WTC11 (cell line): ENCODE measurements at regions not wholly inside any gene's neighbourhood (a gene's known extent, or its start where the extent isn't known, plus 50 kb on each side); places are given as distances from the start of the nearest gene placed in this dataset.

Experiments
- ATAC-seq: fragments of 200-7000 bp; cut with Tn5 transposase; 2 replicates; pipeline ENCODE4 v1.10.0; 2021; ENCODE audit warnings: mild to moderate bottlenecking, moderate library complexity
- CTCF ChIA-PET: fragments of 300-600 bp; sonication (Branson Sonifier 250); formaldehyde crosslinking; loops from one replicate; lab custom pipeline; 2021; ENCODE audit warnings: antibody characterized with exemption; lab: Charles Lee
- POLR2A ChIA-PET: fragments of 350-600 bp; sonication (Branson Sonifier 250); formaldehyde crosslinking; loops from one replicate; lab custom pipeline; 2021; ENCODE audit warnings: antibody characterized with exemption; lab: Charles Lee
- DNase-seq: peaks from one replicate; pipeline ENCODE4 v3.0.0; 2021; ENCODE audit warnings: low spot score
- H3K27ac Mint-ChIP-seq: 2 replicates; pipeline ENCODE4 v1.8.0; 2021; ENCODE audit warnings: mixed read lengths
- H3K27me3 Mint-ChIP-seq: 2 replicates; pipeline ENCODE4 v1.8.0; 2021; ENCODE audit warnings: low read depth, mild to moderate bottlenecking, moderate library complexity, mixed read lengths
- H3K36me3 Mint-ChIP-seq: 2 replicates; pipeline ENCODE4 v1.8.0; 2021; ENCODE audit warnings: mixed read lengths
- H3K4me1 Mint-ChIP-seq: 2 replicates; pipeline ENCODE4 v1.8.0; 2022; ENCODE audit warnings: mixed read lengths
- H3K4me3 Mint-ChIP-seq: 2 replicates; pipeline ENCODE4 v1.8.0; 2021; ENCODE audit warnings: mild to moderate bottlenecking, moderate library complexity, mixed read lengths
- H3K9me3 Mint-ChIP-seq: 2 replicates; pipeline ENCODE4 v1.8.0; 2021; ENCODE audit warnings: mixed read lengths
- ELF4 ChIP-seq: sonication (generic); formaldehyde crosslinking; IDR thresholded peaks from 2 replicates; pipeline ENCODE4 v1.8.1; 2022; ENCODE audit warnings: low read depth, mild to moderate bottlenecking, moderate library complexity, missing genetic modification reagents
- FOXK1 ChIP-seq: sonication (generic); formaldehyde crosslinking; IDR thresholded peaks from 2 replicates; pipeline ENCODE4 v1.8.0; 2022; ENCODE audit warnings: mild to moderate bottlenecking, moderate library complexity, missing genetic modification reagents
- JUN ChIP-seq: sonication (generic); formaldehyde crosslinking; IDR thresholded peaks from 2 replicates; pipeline ENCODE4 v1.8.0; 2023; ENCODE audit warnings: mild to moderate bottlenecking, missing genetic modification reagents
- MXD4 ChIP-seq: fragments of 250-450 bp; sonication (Bioruptor Pico); IDR thresholded peaks from 2 replicates; pipeline ENCODE4 v1.8.0; 2021; ENCODE audit warnings: mild to moderate bottlenecking, moderate library complexity, borderline replicate concordance
- NFE2L1 ChIP-seq: sonication (generic); formaldehyde crosslinking; IDR thresholded peaks from 2 replicates; pipeline ENCODE4 v1.8.1; 2023; ENCODE audit warnings: missing genetic modification reagents
- NFYB ChIP-seq: sonication (generic); formaldehyde crosslinking; conservative IDR thresholded peaks from 2 replicates; pipeline ENCODE4 v1.8.0; 2022; ENCODE audit warnings: low read depth, missing genetic modification reagents
- OVOL2 ChIP-seq: fragments of 250-450 bp; sonication (Bioruptor Pico); IDR thresholded peaks from 2 replicates; pipeline ENCODE4 v1.9.0; 2021; ENCODE audit warnings: mild to moderate bottlenecking, borderline replicate concordance
- RELA ChIP-seq: sonication (generic); formaldehyde crosslinking; IDR thresholded peaks from 2 replicates; pipeline ENCODE4 v1.8.1; 2022; ENCODE audit warnings: missing genetic modification reagents, mild to moderate bottlenecking, borderline replicate concordance
- RORB ChIP-seq: fragments of 250-450 bp; sonication (Bioruptor Pico); IDR thresholded peaks from 2 replicates; pipeline ENCODE4 v1.9.0; 2021; ENCODE audit warnings: mild to moderate bottlenecking
- SP1 ChIP-seq: sonication (generic); formaldehyde crosslinking; conservative IDR thresholded peaks from 2 replicates; pipeline ENCODE4 v1.8.1; 2022; ENCODE audit warnings: missing genetic modification reagents
- ZNF423 ChIP-seq: fragments of 250-450 bp; sonication (Bioruptor Pico); IDR thresholded peaks from 2 replicates; pipeline ENCODE4 v2.1.2; 2022; ENCODE audit warnings: mild to moderate bottlenecking, moderate library complexity
- ZNF671 ChIP-seq: fragments of 250-450 bp; sonication (Bioruptor Pico); IDR thresholded peaks from 2 replicates; pipeline ENCODE4 v1.8.0; 2021; ENCODE audit warnings: mild to moderate bottlenecking
- TF ChIP-seq, protein P1 (sequence below): sonication (generic); formaldehyde crosslinking; IDR thresholded peaks from 2 replicates; pipeline ENCODE4 v1.8.0; 2022; ENCODE audit warnings: mild to moderate bottlenecking, missing genetic modification reagents
- TF ChIP-seq, protein P2 (sequence below): sonication (generic); formaldehyde crosslinking; IDR thresholded peaks from 2 replicates; pipeline ENCODE4 v1.8.1; 2022; ENCODE audit warnings: low read depth, missing genetic modification reagents, borderline replicate concordance
- TF ChIP-seq, protein P3 (sequence below): fragments of 200-600 bp; IDR thresholded peaks from 2 replicates; pipeline ENCODE4 v1.8.0; 2022; ENCODE audit warnings: antibody characterized with exemption
- TF ChIP-seq, protein P4 (sequence below): sonication (generic); formaldehyde crosslinking; IDR thresholded peaks from 2 replicates; pipeline ENCODE4 v1.8.1; 2023; ENCODE audit warnings: mild to moderate bottlenecking, moderate library complexity, missing genetic modification reagents

DNA sequence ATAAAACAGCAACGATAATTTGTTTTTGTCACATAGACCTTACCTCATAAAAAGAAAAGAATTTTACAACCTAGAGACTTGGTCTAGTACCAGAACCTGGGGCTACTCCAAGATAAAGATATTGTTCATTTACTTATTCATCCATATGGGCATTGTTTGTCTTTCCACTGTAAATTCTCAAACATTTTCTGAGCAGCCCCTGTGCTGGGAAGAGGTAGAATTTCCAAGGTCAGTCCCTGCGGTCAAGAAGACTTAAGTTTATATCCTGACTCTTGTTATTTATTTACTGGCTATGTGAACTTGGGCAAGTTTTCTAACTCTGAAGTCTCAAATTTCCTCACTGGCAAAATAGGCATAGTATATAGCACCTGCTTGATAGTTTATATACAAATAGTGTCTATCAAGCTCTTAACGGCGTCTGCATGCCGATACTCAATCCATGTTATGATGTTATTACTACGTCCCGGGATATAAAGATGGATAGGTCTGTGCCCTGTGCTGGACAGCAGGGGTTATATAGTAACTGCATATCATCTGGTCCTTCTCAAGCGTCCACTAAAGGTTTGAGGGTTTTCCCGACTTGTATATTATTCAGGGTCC is 222.1 kb upstream of the TAPT1 start (continued):
- TF ChIP-seq RORB (CRISPR knock-in tag) (no peak), NFE2L1 (no peak), FOXK1 (CRISPR knock-in tag) (no peak), NFYB (CRISPR knock-in tag) (no peak)
- TF ChIP-seq, protein P1, sequence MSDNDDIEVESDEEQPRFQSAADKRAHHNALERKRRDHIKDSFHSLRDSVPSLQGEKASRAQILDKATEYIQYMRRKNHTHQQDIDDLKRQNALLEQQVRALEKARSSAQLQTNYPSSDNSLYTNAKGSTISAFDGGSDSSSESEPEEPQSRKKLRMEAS (CRISPR knock-in tag) = no peak

DNA sequence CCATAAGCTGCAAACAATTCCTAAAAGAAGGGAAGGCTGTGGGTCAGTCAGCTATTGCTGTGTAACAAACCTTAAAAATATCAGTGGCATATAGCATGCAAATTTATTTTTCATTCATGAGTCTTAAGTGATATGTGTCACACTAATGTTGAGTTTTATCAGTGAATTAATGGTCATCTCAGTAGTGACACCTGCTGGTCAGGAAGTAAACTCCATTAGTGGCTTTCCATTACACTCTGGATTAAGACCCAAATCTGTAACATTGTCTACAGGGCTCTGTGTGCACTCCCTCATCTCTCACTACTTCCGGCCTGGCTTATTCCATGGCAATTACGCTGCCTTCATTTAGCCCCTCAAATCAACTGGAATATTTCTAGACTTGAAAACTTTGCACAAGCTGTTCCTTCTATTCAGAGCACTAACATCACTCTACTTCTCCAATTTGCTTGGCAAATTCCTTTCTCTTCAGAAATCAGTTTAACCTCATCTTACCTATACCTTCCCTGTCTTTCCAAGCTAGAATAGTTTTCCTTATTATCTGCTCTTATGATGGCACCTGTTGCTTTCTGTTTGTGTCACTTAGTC is 217.3 kb upstream of the TAPT1 start:
- ATAC-seq (peak; percentile 52; the same call in 1 of the 2 replicates), DNase-seq (no peak)
- no peak overlapping the region for H3K27ac Mint-ChIP-seq
- H3K4me1 Mint-ChIP-seq = peaks cover 6% of the 10 kb centered on the region
- H3K4me3 Mint-ChIP-seq = no peak overlapping the region
- peaks cover 3% of the 10 kb centered on the region for H3K9me3 Mint-ChIP-seq
- TF ChIP-seq, protein P2, sequence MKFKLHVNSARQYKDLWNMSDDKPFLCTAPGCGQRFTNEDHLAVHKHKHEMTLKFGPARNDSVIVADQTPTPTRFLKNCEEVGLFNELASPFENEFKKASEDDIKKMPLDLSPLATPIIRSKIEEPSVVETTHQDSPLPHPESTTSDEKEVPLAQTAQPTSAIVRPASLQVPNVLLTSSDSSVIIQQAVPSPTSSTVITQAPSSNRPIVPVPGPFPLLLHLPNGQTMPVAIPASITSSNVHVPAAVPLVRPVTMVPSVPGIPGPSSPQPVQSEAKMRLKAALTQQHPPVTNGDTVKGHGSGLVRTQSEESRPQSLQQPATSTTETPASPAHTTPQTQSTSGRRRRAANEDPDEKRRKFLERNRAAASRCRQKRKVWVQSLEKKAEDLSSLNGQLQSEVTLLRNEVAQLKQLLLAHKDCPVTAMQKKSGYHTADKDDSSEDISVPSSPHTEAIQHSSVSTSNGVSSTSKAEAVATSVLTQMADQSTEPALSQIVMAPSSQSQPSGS (CRISPR knock-in tag) = no peak
- no peak for TF ChIP-seq ZNF671 (CRISPR knock-in tag)
- TF ChIP-seq, protein P3, sequence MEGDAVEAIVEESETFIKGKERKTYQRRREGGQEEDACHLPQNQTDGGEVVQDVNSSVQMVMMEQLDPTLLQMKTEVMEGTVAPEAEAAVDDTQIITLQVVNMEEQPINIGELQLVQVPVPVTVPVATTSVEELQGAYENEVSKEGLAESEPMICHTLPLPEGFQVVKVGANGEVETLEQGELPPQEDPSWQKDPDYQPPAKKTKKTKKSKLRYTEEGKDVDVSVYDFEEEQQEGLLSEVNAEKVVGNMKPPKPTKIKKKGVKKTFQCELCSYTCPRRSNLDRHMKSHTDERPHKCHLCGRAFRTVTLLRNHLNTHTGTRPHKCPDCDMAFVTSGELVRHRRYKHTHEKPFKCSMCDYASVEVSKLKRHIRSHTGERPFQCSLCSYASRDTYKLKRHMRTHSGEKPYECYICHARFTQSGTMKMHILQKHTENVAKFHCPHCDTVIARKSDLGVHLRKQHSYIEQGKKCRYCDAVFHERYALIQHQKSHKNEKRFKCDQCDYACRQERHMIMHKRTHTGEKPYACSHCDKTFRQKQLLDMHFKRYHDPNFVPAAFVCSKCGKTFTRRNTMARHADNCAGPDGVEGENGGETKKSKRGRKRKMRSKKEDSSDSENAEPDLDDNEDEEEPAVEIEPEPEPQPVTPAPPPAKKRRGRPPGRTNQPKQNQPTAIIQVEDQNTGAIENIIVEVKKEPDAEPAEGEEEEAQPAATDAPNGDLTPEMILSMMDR = peak; percentile 52; the same call in 1 of the 2 replicates
- no peaks in the 10 kb centered on the region for H3K36me3 Mint-ChIP-seq
- H3K27me3 Mint-ChIP-seq = peaks cover 54% of the 10 kb centered on the region
- ChIA-PET CTCF (interaction anchor here (0.8 to 1.4 kb wide), 6 partner anchors 12 to 165 kb away, joined by 3 to 6 read pairs (median 4); no protein-coding TSS in a partner anchor), POLR2A (no interaction called here)

DNA sequence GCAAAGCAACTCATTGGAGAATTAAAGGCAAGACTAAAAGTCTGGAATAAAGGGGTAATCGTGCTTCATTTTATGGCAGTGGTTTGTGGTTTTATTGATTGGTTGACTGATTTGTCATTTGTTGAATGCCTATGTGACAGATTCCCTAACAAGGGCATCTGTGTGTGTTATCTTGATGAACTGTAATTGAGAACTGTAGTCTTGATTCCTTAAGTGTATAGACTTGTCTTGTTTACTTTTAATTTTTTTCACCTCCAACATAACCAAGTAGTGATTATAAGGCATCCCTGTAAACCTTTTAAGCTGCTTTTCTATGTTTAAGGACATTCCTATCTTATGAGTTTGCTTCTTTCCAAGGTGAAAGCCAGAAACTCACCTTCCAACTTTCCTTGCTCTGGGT is 216.0 kb upstream of the TAPT1 start:
- ATAC-seq (no peak), DNase-seq (no peak)
- Mint-ChIP-seq H3K4me3 (no peak overlapping the region), H3K36me3 (peaks cover 3% of the 10 kb centered on the region; the same call in 1 of the 2 replicates), H3K9me3 (peaks cover 15% of the 10 kb centered on the region), H3K27ac (no peak overlapping the region), H3K4me1 (peaks cover 6% of the 10 kb centered on the region), H3K27me3 (peaks cover 49% of the 10 kb centered on the region)
- POLR2A ChIA-PET = no interaction called here
- CTCF ChIA-PET = interaction anchor here (1.1 to 1.4 kb wide), 4 partner anchors 10 to 154 kb away, joined by 3 to 6 read pairs (median 5); no protein-coding TSS in a partner anchor
- TF ChIP-seq, protein P4, sequence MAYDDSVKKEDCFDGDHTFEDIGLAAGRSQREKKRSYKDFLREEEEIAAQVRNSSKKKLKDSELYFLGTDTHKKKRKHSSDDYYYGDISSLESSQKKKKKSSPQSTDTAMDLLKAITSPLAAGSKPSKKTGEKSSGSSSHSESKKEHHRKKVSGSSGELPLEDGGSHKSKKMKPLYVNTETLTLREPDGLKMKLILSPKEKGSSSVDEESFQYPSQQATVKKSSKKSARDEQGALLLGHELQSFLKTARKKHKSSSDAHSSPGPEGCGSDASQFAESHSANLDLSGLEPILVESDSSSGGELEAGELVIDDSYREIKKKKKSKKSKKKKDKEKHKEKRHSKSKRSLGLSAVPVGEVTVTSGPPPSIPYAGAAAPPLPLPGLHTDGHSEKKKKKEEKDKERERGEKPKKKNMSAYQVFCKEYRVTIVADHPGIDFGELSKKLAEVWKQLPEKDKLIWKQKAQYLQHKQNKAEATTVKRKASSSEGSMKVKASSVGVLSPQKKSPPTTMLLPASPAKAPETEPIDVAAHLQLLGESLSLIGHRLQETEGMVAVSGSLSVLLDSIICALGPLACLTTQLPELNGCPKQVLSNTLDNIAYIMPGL (CRISPR knock-in tag) = no peak
- no peak for TF ChIP-seq RELA
- no peak for TF ChIP-seq JUN (CRISPR knock-in tag)
- TF ChIP-seq ZNF671 (CRISPR knock-in tag) = no peak
- TF ChIP-seq, protein P3 = no peak
- TF ChIP-seq ELF4 (CRISPR knock-in tag) = no peak
- no peak for TF ChIP-seq ZNF423 (CRISPR knock-in tag)
- no peak for TF ChIP-seq OVOL2
- no peak for TF ChIP-seq SP1
- no peak for TF ChIP-seq MXD4 (CRISPR knock-in tag)
- TF ChIP-seq, all 79 proteins: peak for 0
